GM12878 (cell line): ENCODE measurements at regions not wholly inside any gene's neighbourhood (a gene's known extent, or its start where the extent isn't known, plus 50 kb on each side); places are given as distances from the start of the nearest gene placed in this dataset.

Experiments used
- BCL11A ChIP-seq: IDR thresholded peaks from 2 replicates; pipeline ENCODE4 v1.6.1; 2011; ENCODE audit warnings: low read depth, low read length
- CHD2 ChIP-seq: IDR thresholded peaks from 2 replicates; pipeline ENCODE4 v1.6.1; 2011; ENCODE audit warnings: low read depth, low read length, improper control_type of control experiment, borderline replicate concordance
- EZH2 ChIP-seq: IDR thresholded peaks from 2 replicates; pipeline ENCODE4 v1.6.1; 2012; ENCODE audit warnings: low read depth, mild to moderate bottlenecking, control low read depth, inconsistent platforms, low read length, borderline replicate concordance; ENCODE audit not compliant: control insufficient read depth
- FOXK2 ChIP-seq: fragments of 450-650 bp; IDR thresholded peaks from 2 replicates; pipeline ENCODE4 v1.6.1; 2017; ENCODE audit warnings: mild to moderate bottlenecking, moderate library complexity
- POLR2A ChIP-seq: IDR thresholded peaks from 2 replicates; pipeline ENCODE4 v1.6.1; 2011; ENCODE audit warnings: low read depth, mild to moderate bottlenecking, low read length
- POLR2AphosphoS5 ChIP-seq: IDR thresholded peaks from 2 replicates; pipeline ENCODE4 v1.6.1; 2011; ENCODE audit warnings: mild to moderate bottlenecking, low read length, inconsistent platforms
- POU2F2 ChIP-seq: IDR thresholded peaks from 3 replicates; pipeline ENCODE4 v1.6.1; 2011; ENCODE audit warnings: low read depth, mild to moderate bottlenecking, low read length, borderline replicate concordance
- SMC3 ChIP-seq: IDR thresholded peaks from 2 replicates; pipeline ENCODE4 v1.6.1; 2011; ENCODE audit warnings: low read length, improper control_type of control experiment, borderline replicate concordance
- WRNIP1 ChIP-seq: IDR thresholded peaks from 2 replicates; pipeline ENCODE4 v1.6.1; 2011; ENCODE audit warnings: low read depth, low read length, improper control_type of control experiment, borderline replicate concordance
- YY1 ChIP-seq: IDR thresholded peaks from 2 replicates; pipeline ENCODE4 v1.6.1; 2011; ENCODE audit warnings: low read depth, mild to moderate bottlenecking, low read length
- ZNF622 ChIP-seq: fragments of 450-650 bp; IDR thresholded peaks from 2 replicates; pipeline ENCODE4 v1.6.1; 2017; ENCODE audit warnings: mild to moderate bottlenecking, inconsistent platforms
- TF ChIP-seq, protein P1 (sequence below), 3 experiments: IDR thresholded peaks in 2 of 3; conservative IDR thresholded peaks in 1 of 3; 2 replicates each; pipeline ENCODE4 v1.5.1; 2011; ENCODE audit warnings: low read depth in 3 of 3, low read length in 3 of 3, mild to moderate bottlenecking in 3 of 3, control low read depth in 2 of 3, moderate library complexity in 2 of 3, inconsistent platforms in 1 of 3, mixed read lengths in 1 of 3; ENCODE audit not compliant: control insufficient read depth in 2 of 3, insufficient read depth in 1 of 3; ENCODE audit errors: extremely low read depth in 1 of 3

DNA sequence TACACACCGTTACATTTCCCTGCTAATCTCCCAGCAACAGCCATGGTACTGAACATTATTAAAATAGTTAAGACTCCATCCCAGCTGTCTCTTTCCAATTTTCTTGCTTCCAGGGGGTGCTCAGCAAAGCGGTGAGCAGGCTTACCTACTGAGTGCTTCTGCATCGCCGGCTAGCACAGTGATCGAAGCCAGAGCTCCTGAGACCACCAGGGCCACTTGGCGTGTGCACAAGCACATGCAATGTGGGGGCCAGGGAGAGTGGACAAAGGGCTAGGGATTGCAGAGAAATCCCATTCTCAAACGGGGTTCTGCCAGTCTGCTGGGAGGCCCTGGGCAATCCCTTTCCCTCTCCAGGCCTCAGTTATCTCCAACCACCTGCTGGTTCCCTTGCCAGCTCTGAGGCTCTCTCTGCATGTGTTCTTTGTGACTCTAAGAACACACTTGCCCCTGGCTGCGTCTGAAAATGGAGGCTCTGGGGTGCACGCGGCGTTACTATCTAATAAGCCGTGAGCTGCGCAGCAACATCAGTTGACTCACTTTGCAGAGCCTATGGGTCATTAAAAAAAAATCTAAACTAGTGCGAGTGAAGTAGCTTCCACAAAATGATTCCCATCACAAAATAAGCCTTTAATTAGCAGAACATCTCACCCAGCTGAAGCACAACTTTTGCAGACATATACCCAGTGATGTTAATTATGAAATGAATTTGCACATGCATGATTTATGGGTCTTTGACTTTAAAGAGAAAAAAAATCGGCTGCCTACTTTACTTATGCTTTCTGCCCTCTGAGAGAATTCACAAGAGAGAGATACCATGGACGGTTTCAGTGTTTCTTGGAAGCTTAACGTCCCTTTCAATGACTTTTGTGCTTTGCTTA lies 271.5 kb downstream of the TLE3 start:
- no peak for TF ChIP-seq CHD2
- no peak for TF ChIP-seq EZH2
- TF ChIP-seq YY1, result no peak
- TF ChIP-seq POLR2AphosphoS5, result no peak
- TF ChIP-seq ZNF622, result no peak
- TF ChIP-seq, protein P1, sequence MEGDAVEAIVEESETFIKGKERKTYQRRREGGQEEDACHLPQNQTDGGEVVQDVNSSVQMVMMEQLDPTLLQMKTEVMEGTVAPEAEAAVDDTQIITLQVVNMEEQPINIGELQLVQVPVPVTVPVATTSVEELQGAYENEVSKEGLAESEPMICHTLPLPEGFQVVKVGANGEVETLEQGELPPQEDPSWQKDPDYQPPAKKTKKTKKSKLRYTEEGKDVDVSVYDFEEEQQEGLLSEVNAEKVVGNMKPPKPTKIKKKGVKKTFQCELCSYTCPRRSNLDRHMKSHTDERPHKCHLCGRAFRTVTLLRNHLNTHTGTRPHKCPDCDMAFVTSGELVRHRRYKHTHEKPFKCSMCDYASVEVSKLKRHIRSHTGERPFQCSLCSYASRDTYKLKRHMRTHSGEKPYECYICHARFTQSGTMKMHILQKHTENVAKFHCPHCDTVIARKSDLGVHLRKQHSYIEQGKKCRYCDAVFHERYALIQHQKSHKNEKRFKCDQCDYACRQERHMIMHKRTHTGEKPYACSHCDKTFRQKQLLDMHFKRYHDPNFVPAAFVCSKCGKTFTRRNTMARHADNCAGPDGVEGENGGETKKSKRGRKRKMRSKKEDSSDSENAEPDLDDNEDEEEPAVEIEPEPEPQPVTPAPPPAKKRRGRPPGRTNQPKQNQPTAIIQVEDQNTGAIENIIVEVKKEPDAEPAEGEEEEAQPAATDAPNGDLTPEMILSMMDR (IDR thresholded peaks at IDR 0.05 in 2 of 3, conservative IDR thresholded peaks at IDR 0.05 in 1 of 3; ENCODE audit: control insufficient read depth in 2 of 3, extremely low read depth in 1 of 3, insufficient read depth in 1 of 3, low read depth in 3 of 3, low read length in 3 of 3), result no peak
- TF ChIP-seq POLR2A, result no peak
- no peak for TF ChIP-seq FOXK2
- no peak for TF ChIP-seq WRNIP1
- no peak for TF ChIP-seq POU2F2
- no peak for TF ChIP-seq SMC3
- no peak for TF ChIP-seq BCL11A
